NCI-H524 treated with DMSO at 0.1 percent for 48 hours (cell line): ENCODE measurements at regions not wholly inside any gene's neighbourhood (a gene's known extent, or its start where the extent isn't known, plus 50 kb on each side); places are given as distances from the start of the nearest gene placed in this dataset.

Source experiments
- DNase-seq: peaks from one replicate; lab custom pipeline; 2025; lab: John Stamatoyannopoulos, UW

GRCh38 chr4:183763990-183764754, 105.1 kb downstream of the TRAPPC11 start:
- DNase-seq: no peak

GRCh38 chr4:183765251-183765911, 106.3 kb downstream of the TRAPPC11 start:
- no peak for DNase-seq

GRCh38 chr4:183766140-183766539, 107.0 kb downstream of the TRAPPC11 start:
- DNase-seq: no peak

GRCh38 chr4:183770906-183771305, 111.8 kb downstream of the TRAPPC11 start:
- no peak for DNase-seq

GRCh38 chr4:183772361-183772760, 113.3 kb downstream of the TRAPPC11 start:
- no peak for DNase-seq

GRCh38 chr4:183773790-183774189, 114.7 kb downstream of the TRAPPC11 start:
- DNase-seq: no peak

- no peak for DNase-seq
Observed at GRCh38 chr4:183783306-183783705, 121.8 kb upstream of the STOX2 start.

GRCh38 chr4:183783991-183784553, 121.0 kb upstream of the STOX2 start:
- no peak for DNase-seq

GRCh38 chr4:183788308-183788905, 116.7 kb upstream of the STOX2 start:
- no peak for DNase-seq

GRCh38 chr4:183789657-183790056, 115.5 kb upstream of the STOX2 start:
- no peak for DNase-seq

- no peak for DNase-seq
Observed at GRCh38 chr4:183790661-183791060, 114.4 kb upstream of the STOX2 start.

- no peak for DNase-seq
Observed at GRCh38 chr4:183797011-183797444, 108.1 kb upstream of the STOX2 start.

- DNase-seq: no peak
Observed at GRCh38 chr4:183797445-183798300, 107.4 kb upstream of the STOX2 start.

GRCh38 chr4:183798301-183799253, 106.5 kb upstream of the STOX2 start:
- no peak for DNase-seq

GRCh38 chr4:183801457-183802165, 103.5 kb upstream of the STOX2 start:
- no peak for DNase-seq

- no peak for DNase-seq
Observed at GRCh38 chr4:183806341-183806740, 98.8 kb upstream of the STOX2 start.

GRCh38 chr4:183807420-183808096, 97.5 kb upstream of the STOX2 start:
- no peak for DNase-seq

- DNase-seq: no peak
Observed at GRCh38 chr4:183808097-183808456, 97.0 kb upstream of the STOX2 start.

GRCh38 chr4:183812567-183812966, 92.5 kb upstream of the STOX2 start:
- no peak for DNase-seq

- no peak for DNase-seq
Observed at GRCh38 chr4:183814461-183814860, 90.6 kb upstream of the STOX2 start.
